Naive thymus-derived CD4-positive, alpha-beta T cell (primary cell): ENCODE measurements at regions not wholly inside any gene's neighbourhood (a gene's known extent, or its start where the extent isn't known, plus 50 kb on each side); places are given as distances from the start of the nearest gene placed in this dataset.

Experiments
- ATAC-seq: fragments of 150-1000 bp; cut with Tn5 transposase; 2 replicates; pipeline ENCODE4 v1.10.0; 2021; ENCODE audit warnings: mild to moderate bottlenecking, moderate library complexity
- CTCF ChIA-PET: fragments of 350-600 bp; sonication (Branson Sonifier 250); formaldehyde crosslinking; loops from one replicate; lab custom pipeline; 2021; ENCODE audit warnings: antibody characterized with exemption; lab: Charles Lee
- POLR2A ChIA-PET: fragments of 350-600 bp; sonication (Branson Sonifier 250); formaldehyde crosslinking; loops from one replicate; lab custom pipeline; 2021; ENCODE audit warnings: antibody characterized with exemption, inconsistent platforms; lab: Charles Lee
- DNase-seq, 9 donors: peaks; one replicate each; pipeline versions ENCODE4 v3.0.0 to v3.0.0-alpha.2; 2020 to 2022; ENCODE audit warnings: mixed read lengths in 1 of 9
- H3K27ac ChIP-seq: one replicate; pipeline ENCODE4 v1.7.0; 2013; ENCODE audit warnings: mild to moderate bottlenecking, low read depth, low read length, moderate library complexity
- H3K27me3 ChIP-seq, 2 donors: one replicate each; pipeline ENCODE4 v1.7.0; 2013; ENCODE audit warnings: low read length in 2 of 2, mild to moderate bottlenecking in 2 of 2, moderate library complexity in 2 of 2; ENCODE audit not compliant: control insufficient read depth in 2 of 2, insufficient read depth in 2 of 2
- H3K36me3 ChIP-seq, 3 experiments: 1 replicate in 2 of 3; 2 replicates in 1 of 3; pipeline ENCODE4 v1.7.0; 2013; ENCODE audit warnings: low read length in 3 of 3, mild to moderate bottlenecking in 3 of 3, moderate library complexity in 1 of 3; ENCODE audit not compliant: insufficient read depth in 3 of 3, control insufficient read depth in 2 of 3
- H3K4me1 ChIP-seq, 2 donors: one replicate each; pipeline ENCODE4 v1.7.0; 2013; ENCODE audit warnings: low read length in 2 of 2, mild to moderate bottlenecking in 2 of 2, moderate library complexity in 1 of 2; ENCODE audit not compliant: control insufficient read depth in 2 of 2, insufficient read depth in 2 of 2
- H3K4me3 ChIP-seq: 2 replicates; pipeline ENCODE4 v1.7.0; 2013; ENCODE audit warnings: mild to moderate bottlenecking, low read length
- H3K9me3 ChIP-seq, 3 experiments: 1 replicate in 2 of 3; 2 replicates in 1 of 3; pipeline ENCODE4 v1.7.0; 2013; ENCODE audit warnings: low read length in 3 of 3; ENCODE audit not compliant: control insufficient read depth in 2 of 3
- H3K27ac Mint-ChIP-seq, 9 donors: one replicate each; pipeline ENCODE4 v1.8.0; 2020 to 2022; ENCODE audit warnings: mixed read lengths in 9 of 9, mild to moderate bottlenecking in 8 of 9, moderate library complexity in 5 of 9, inconsistent platforms in 2 of 9
- H3K27me3 Mint-ChIP-seq, 5 donors: one replicate each; pipeline ENCODE4 v1.8.0; 2021 to 2022; ENCODE audit warnings: mixed read lengths in 5 of 5, mild to moderate bottlenecking in 1 of 5
- H3K36me3 Mint-ChIP-seq, 5 donors: one replicate each; pipeline ENCODE4 v1.8.0; 2020 to 2022; ENCODE audit warnings: mixed read lengths in 5 of 5, mild to moderate bottlenecking in 3 of 5, inconsistent platforms in 1 of 5
- H3K4me1 Mint-ChIP-seq, 7 donors: one replicate each; pipeline ENCODE4 v1.8.0; 2020 to 2022; ENCODE audit warnings: mixed read lengths in 7 of 7, mild to moderate bottlenecking in 3 of 7, inconsistent platforms in 1 of 7
- H3K4me3 Mint-ChIP-seq, 10 donors: one replicate each; pipeline ENCODE4 v1.8.0; 2020 to 2022; ENCODE audit warnings: mild to moderate bottlenecking in 10 of 10, mixed read lengths in 10 of 10, moderate library complexity in 6 of 10, inconsistent platforms in 2 of 10
- H3K9me3 Mint-ChIP-seq, 11 donors: one replicate each; pipeline ENCODE4 v1.8.0; 2020 to 2022; ENCODE audit warnings: mixed read lengths in 11 of 11, mild to moderate bottlenecking in 4 of 11, inconsistent platforms in 1 of 11, moderate library complexity in 1 of 11
- intact Hi-C, 2 donors: fragments of 100-400 bp; cut with micrococcal nuclease; formaldehyde crosslinking; loops; one replicate each; pipeline ENCODE4 v1.15.1; 2023

DNA sequence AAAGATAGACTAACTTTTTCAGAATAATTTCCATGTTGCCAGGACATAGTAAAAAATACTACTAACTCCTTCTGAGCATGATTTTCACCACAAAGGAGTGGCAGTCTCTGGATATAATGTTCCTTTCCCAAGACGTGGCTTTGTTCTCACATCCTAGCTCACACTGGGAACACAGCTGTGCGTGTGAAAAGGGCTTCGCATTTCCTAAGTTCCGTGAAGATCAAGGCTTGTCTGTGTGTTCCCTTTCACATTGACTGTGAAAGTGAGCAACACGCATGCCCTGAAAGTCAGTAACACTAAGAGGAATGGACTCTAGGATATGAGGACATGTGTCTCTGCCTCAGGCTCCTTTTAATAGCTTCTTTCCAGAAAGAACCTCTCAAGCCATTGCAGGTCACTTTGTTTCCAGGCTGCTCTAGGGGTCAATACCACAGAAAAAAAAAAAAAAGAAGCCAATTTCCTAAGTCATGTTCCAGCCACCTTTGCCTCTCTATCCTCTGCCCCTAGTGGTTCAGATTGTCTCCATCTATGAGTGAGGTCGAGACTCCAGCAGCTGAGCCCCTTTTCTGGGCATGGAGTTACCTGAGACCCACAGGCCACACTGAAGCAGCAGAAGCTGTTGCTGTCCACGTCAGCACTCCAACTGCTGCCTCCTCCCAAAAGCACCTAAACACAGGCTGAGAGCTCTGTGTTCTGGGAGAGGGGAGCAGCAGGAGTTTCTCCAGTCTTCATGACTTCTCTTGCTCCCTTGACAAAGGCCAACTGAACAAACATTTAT lies 355.9 kb downstream of the RSL24D1 start:
- no peaks in the 10 kb centered on the region for H3K36me3 Mint-ChIP-seq
- Histone ChIP-seq H3K36me3 (no peaks in the 10 kb centered on the region), H3K4me1 (no peaks in the 10 kb centered on the region), H3K9me3 (no peaks in the 10 kb centered on the region), H3K27ac (no peak overlapping the region), H3K4me3 (no peak overlapping the region), H3K27me3 (no peaks in the 10 kb centered on the region)
- intact Hi-C loops: no loop called here
- H3K4me3 Mint-ChIP-seq: no peak overlapping the region
- POLR2A ChIA-PET: no interaction called here
- DNase-seq (no peak), ATAC-seq (no peak)
- no peaks in the 10 kb centered on the region for H3K4me1 Mint-ChIP-seq
- H3K9me3 Mint-ChIP-seq: peaks cover 0 to 1% (median 0%) of the 10 kb centered on the region in 11 donors
- CTCF ChIA-PET: interaction anchor here (0.5 kb wide), 1 partner anchor 9 kb away, joined by 3 read pairs; no protein-coding TSS in a partner anchor
- H3K27me3 Mint-ChIP-seq: peaks cover 0 to 8% (median 0%) of the 10 kb centered on the region in 5 donors
- no peak overlapping the region for H3K27ac Mint-ChIP-seq

DNA sequence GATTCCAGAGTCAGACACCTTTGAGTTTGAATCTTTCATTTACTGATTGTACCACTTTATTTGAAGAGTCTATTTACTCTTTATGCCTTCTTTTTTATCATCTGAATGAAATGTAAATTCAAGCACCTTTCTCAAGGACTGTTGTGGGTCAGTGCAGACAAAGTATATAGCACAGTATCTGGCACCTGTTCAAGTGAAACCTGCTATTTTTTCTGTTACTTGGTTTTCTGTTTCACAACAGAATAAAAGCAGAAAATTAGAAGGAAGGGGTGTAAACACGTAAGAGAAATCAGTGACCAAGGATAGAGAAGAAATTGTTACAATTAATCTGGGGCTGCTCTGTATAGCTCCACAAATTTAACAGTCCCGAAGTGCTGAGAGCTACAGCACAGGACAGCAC lies 357.4 kb downstream of the RSL24D1 start:
- ChIA-PET CTCF (no interaction called here), POLR2A (no interaction called here)
- no peaks in the 10 kb centered on the region for H3K36me3 Mint-ChIP-seq
- Histone ChIP-seq H3K27ac (no peak overlapping the region), H3K9me3 (no peaks in the 10 kb centered on the region), H3K36me3 (no peaks in the 10 kb centered on the region), H3K4me1 (no peaks in the 10 kb centered on the region), H3K4me3 (no peak overlapping the region), H3K27me3 (no peaks in the 10 kb centered on the region)
- H3K9me3 Mint-ChIP-seq: peaks cover 0 to 5% (median 0%) of the 10 kb centered on the region in 11 donors
- intact Hi-C loops: no loop called here
- ATAC-seq: no peak
- H3K27ac Mint-ChIP-seq: no peak overlapping the region
- no peak overlapping the region for H3K4me3 Mint-ChIP-seq
- DNase-seq: no peak
- peaks cover 0 to 20% (median 4%) of the 10 kb centered on the region in 5 donors for H3K27me3 Mint-ChIP-seq
- H3K4me1 Mint-ChIP-seq: no peaks in the 10 kb centered on the region

DNA sequence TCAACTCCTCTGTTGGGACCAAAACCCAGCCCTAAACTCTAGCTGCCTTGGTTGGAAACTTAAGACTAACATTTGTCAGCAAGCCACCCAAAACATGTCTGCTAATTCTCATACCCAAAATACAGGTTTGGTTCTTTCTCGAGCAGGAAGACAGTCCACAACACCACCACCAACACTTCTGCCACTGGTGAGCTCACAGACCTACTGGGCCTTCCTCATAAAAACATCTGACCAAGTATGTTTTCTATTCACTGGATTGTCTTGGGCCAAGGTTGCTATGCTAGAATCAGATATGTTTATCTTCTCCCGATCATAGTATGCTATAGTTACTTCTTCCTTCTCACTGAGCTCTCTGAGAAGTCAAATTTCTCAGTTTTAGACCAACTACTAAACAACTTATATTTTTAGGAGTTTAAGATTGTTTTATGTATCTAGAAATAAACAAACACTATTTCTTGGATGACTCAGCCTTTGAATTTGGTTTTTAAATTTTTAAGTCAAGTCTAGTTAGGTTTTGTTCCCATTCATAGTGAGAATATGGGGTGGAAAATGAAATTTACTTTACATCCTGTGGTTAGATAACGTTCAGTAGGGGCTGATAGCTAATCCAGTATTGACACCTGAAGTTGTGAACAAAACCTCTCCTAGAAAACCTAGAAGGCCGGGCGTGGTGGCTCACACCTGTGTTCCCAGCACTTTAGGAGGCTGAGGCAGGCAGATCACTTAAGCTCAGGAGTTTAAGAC lies 360.5 kb downstream of the RSL24D1 start:
- H3K27me3 ChIP-seq: no peaks in the 10 kb centered on the region
- Mint-ChIP-seq H3K9me3 (peaks cover 0 to 5% (median 0%) of the 10 kb centered on the region in 11 donors), H3K27ac (no peak overlapping the region), H3K4me1 (no peaks in the 10 kb centered on the region), H3K27me3 (peaks cover 0 to 23% (median 4%) of the 10 kb centered on the region in 5 donors), H3K4me3 (no peak overlapping the region), H3K36me3 (no peaks in the 10 kb centered on the region)
- intact Hi-C loops: no loop called here
- ATAC-seq (no peak), DNase-seq (no peak)
- no peaks in the 10 kb centered on the region for H3K36me3 ChIP-seq
- no peaks in the 10 kb centered on the region for H3K9me3 ChIP-seq
- ChIA-PET CTCF (no interaction called here), POLR2A (no interaction called here)
- H3K4me1 ChIP-seq: no peaks in the 10 kb centered on the region
- H3K27ac ChIP-seq: no peak overlapping the region
- H3K4me3 ChIP-seq: no peak overlapping the region

DNA sequence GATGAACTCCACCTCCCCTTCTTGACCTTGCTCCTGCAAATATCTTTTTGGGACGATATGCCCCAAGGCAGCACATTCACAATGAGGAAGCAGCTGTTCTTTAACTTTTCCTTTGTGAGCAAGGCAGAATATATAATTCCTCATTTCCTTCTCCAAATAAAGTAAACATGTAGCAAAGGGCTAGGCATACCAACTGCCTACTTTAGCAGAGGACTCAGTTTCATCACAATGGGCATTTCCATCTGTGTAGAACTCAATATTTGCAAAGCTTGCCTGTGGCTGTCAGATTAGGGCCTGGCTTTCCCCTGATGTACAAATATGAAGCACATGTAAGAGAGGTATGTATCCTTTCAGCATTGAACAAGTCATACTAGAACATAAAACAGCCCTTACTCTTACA lies 366.9 kb downstream of the RSL24D1 start:
- Histone ChIP-seq H3K27me3 (no peaks in the 10 kb centered on the region), H3K4me1 (no peaks in the 10 kb centered on the region), H3K27ac (no peak overlapping the region), H3K9me3 (no peaks in the 10 kb centered on the region), H3K4me3 (no peak overlapping the region), H3K36me3 (no peaks in the 10 kb centered on the region)
- DNase-seq (no peak), ATAC-seq (no peak)
- POLR2A ChIA-PET: no interaction called here
- CTCF ChIA-PET: no interaction called here
- no peaks in the 10 kb centered on the region for H3K4me1 Mint-ChIP-seq
- no peak overlapping the region for H3K27ac Mint-ChIP-seq
- H3K9me3 Mint-ChIP-seq: peaks cover 0 to 26% (median 5%) of the 10 kb centered on the region in 11 donors
- intact Hi-C loops: no loop called here
- H3K4me3 Mint-ChIP-seq: no peak overlapping the region
- H3K27me3 Mint-ChIP-seq: peaks cover 0 to 13% (median 0%) of the 10 kb centered on the region in 5 donors
- no peaks in the 10 kb centered on the region for H3K36me3 Mint-ChIP-seq

DNA sequence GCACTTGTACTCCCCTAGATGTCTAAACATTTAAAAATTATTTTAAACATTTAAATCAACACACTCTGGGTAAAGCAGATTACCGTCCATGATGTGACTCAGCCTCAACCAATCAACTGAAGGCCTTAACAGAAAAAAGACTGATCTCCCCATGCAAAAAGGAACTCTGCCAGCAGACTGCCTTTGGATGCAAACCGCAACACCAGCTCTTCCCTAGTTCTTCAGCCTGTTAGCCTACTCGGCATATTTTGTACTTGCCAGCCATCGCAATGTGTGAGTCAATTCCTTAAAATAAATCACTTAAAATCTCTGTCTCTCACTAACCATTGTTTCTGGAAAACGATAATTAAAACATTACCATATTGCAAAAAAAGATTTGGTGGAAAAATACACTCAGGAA lies 375.9 kb downstream of the RSL24D1 start:
- peaks cover 0 to 5% (median 0%) of the 10 kb centered on the region in 5 donors for H3K27me3 Mint-ChIP-seq
- CTCF ChIA-PET: no interaction called here
- H3K27ac ChIP-seq: no peak overlapping the region
- no peak overlapping the region for H3K4me3 ChIP-seq
- H3K4me3 Mint-ChIP-seq: no peak overlapping the region
- no peaks in the 10 kb centered on the region for H3K4me1 ChIP-seq
- no peak for DNase-seq
- no peaks in the 10 kb centered on the region for H3K9me3 ChIP-seq
- POLR2A ChIA-PET: no interaction called here
- H3K27me3 ChIP-seq: no peaks in the 10 kb centered on the region
- no peak for ATAC-seq
- H3K36me3 Mint-ChIP-seq: no peaks in the 10 kb centered on the region
- no peaks in the 10 kb centered on the region for H3K4me1 Mint-ChIP-seq
- no peak overlapping the region for H3K27ac Mint-ChIP-seq
- no peaks in the 10 kb centered on the region for H3K36me3 ChIP-seq
- H3K9me3 Mint-ChIP-seq: peaks cover 0 to 21% (median 3%) of the 10 kb centered on the region in 11 donors
- intact Hi-C loops: no loop called here

DNA sequence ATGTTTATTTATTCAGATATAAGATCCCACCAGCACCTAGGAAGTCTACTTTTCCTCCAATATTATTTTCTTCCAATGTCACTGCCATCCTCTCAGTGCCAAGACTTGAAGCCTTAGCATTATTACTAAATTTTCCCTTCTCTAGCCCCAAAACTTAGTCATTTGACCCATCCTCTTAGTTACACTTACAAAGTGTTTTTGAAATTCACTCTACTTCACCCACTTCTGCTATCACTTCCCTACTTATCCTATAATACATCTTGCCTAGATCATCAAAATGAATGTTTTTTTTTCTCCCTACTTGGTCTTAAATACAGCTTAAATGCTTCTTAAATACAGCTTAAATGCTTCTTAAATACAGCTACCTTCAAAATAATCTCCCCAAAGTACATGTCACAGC lies 376.6 kb downstream of the RSL24D1 start:
- ATAC-seq: no peak
- no peak for DNase-seq
- H3K36me3 Mint-ChIP-seq: peaks cover 0 to 3% (median 0%) of the 10 kb centered on the region in 5 donors
- H3K27me3 Mint-ChIP-seq: peaks cover 0 to 5% (median 0%) of the 10 kb centered on the region in 5 donors
- ChIA-PET POLR2A (no interaction called here), CTCF (no interaction called here)
- no peaks in the 10 kb centered on the region for H3K9me3 ChIP-seq
- no peak overlapping the region for H3K27ac Mint-ChIP-seq
- no peaks in the 10 kb centered on the region for H3K4me1 Mint-ChIP-seq
- no peaks in the 10 kb centered on the region for H3K27me3 ChIP-seq
- H3K4me3 ChIP-seq: no peak overlapping the region
- no peaks in the 10 kb centered on the region for H3K36me3 ChIP-seq
- no peaks in the 10 kb centered on the region for H3K4me1 ChIP-seq
- intact Hi-C loops: no loop called here
- no peak overlapping the region for H3K27ac ChIP-seq
- peaks cover 0 to 19% (median 5%) of the 10 kb centered on the region in 11 donors for H3K9me3 Mint-ChIP-seq
- H3K4me3 Mint-ChIP-seq: no peak overlapping the region
